Mesendoderm (in vitro differentiated cells): ENCODE measurements at regions not wholly inside any gene's neighbourhood (a gene's known extent, or its start where the extent isn't known, plus 50 kb on each side); places are given as distances from the start of the nearest gene placed in this dataset.

ENCODE experiments used
- DNase-seq: peaks from one replicate; pipeline ENCODE4 v3.0.0; 2013
- H2AK5ac ChIP-seq: 2 replicates; pipeline ENCODE4 v1.6.1; 2013; ENCODE audit warnings: low read length, inconsistent platforms
- H2BK120ac ChIP-seq: 2 replicates; pipeline ENCODE4 v1.6.1; 2013; ENCODE audit warnings: low read depth, mild to moderate bottlenecking, low read length, moderate library complexity, mixed read lengths
- H2BK15ac ChIP-seq: replicated peaks from 2 replicates; pipeline ENCODE4 v1.6.1; 2013; ENCODE audit warnings: low read depth, mild to moderate bottlenecking, moderate library complexity
- H2BK5ac ChIP-seq: 2 replicates; pipeline ENCODE4 v1.6.1; 2013; ENCODE audit warnings: low read length, inconsistent platforms
- H3K18ac ChIP-seq: 2 replicates; pipeline ENCODE4 v1.6.1; 2013; ENCODE audit warnings: mild to moderate bottlenecking, low read length, mixed read lengths
- H3K23ac ChIP-seq: one replicate; pipeline ENCODE4 v1.6.1; 2013; ENCODE audit warnings: low read length
- H3K27ac ChIP-seq: 2 replicates; pipeline ENCODE4 v1.5.1; 2013; ENCODE audit warnings: low read depth, mild to moderate bottlenecking, inconsistent platforms, low read length, moderate library complexity
- H3K27me3 ChIP-seq: 2 replicates; pipeline ENCODE4 v1.6.1; 2013; ENCODE audit warnings: low read length, control low read depth, mild to moderate bottlenecking, inconsistent platforms; ENCODE audit not compliant: insufficient read depth, poor library complexity
- H3K36me3 ChIP-seq: 2 replicates; pipeline ENCODE4 v1.6.1; 2013; ENCODE audit warnings: low read length, inconsistent platforms; ENCODE audit not compliant: control insufficient read depth, insufficient read depth
- H3K4ac ChIP-seq: one replicate; pipeline ENCODE4 v1.6.1; 2013; ENCODE audit warnings: low read depth, mild to moderate bottlenecking, low read length, moderate library complexity
- H3K4me1 ChIP-seq: 2 replicates; pipeline ENCODE4 v1.6.1; 2013; ENCODE audit warnings: low read depth, low read length, inconsistent platforms; ENCODE audit not compliant: control insufficient read depth
- H3K4me2 ChIP-seq: 2 replicates; pipeline ENCODE4 v1.6.1; 2013; ENCODE audit warnings: low read length
- H3K4me3 ChIP-seq: 2 replicates; pipeline ENCODE4 v1.5.1; 2013; ENCODE audit warnings: mild to moderate bottlenecking, low read length
- H3K56ac ChIP-seq: one replicate; pipeline ENCODE4 v1.6.1; 2013; ENCODE audit warnings: low read length
- H3K79me1 ChIP-seq: 2 replicates; pipeline ENCODE4 v1.6.1; 2013; ENCODE audit warnings: low read length, inconsistent platforms
- H3K79me2 ChIP-seq: 2 replicates; pipeline ENCODE4 v1.6.1; 2013; ENCODE audit warnings: mild to moderate bottlenecking, low read length; ENCODE audit not compliant: control insufficient read depth, insufficient read depth
- H3K9ac ChIP-seq: 2 replicates; pipeline ENCODE4 v1.6.1; 2013; ENCODE audit warnings: low read length, inconsistent platforms
- H4K5ac ChIP-seq: one replicate; pipeline ENCODE4 v1.6.1; 2013; ENCODE audit warnings: low read length
- H4K8ac ChIP-seq: one replicate; pipeline ENCODE4 v1.6.1; 2013; ENCODE audit warnings: low read depth, mild to moderate bottlenecking, control low read depth, low read length, moderate library complexity
- WGBS: extraction: QIAGEN DNeasy Blood & Tissue Kit; methylation state at CpG from one replicate; pipeline ENCODE4 v1.1.7; 2013; ENCODE audit warnings: low lambda C conversion rate, missing lambda C conversion rate; ENCODE audit not compliant: insufficient coverage; ENCODE audit errors: extremely low coverage; 5-methylcytosine and 5-hydroxymethylcytosine counted together

DNA sequence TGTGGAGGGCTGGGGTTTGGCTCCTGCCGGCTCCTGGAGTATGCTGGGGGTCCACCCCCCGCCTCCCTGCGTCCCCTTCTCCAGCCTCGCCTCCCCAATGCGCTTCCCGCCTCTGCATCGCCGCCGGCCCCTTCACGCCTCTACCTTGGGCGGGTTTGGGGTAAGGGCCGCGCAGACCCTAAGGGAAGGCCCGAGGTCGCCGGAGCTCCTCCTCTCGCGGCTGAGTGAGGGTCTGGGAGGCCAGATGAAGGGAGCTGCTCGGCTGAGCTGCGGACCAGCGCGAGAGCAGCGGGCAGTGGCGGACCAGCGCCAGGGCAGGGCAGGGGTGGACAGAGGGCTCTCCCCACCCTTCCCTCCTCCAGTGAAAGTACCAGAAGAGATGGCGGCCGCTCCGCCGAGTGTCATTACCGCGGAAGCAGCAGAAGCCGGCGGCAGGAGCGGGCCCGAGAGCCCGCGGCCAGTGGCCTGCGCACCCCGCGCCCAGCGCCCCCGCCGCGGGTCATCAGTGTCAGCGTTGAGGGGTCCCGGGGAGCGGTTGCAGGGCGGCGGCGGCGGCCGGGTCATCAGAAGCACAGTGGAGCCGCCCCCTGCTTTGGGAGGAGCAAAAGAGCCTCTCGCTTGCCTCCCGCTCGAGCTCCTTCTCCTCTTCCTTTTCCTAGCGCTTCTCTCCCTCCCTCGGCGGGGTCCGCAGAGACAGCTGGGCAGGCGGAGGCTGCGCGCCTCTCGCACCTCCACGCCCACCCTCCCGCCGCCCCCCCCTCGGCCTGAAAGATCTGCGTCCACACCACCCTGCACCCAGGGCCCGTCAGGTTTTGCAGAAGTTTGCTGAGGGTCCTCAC is 255.6 kb upstream of the CADM1 start:
- no peaks in the 10 kb centered on the region for H3K36me3 ChIP-seq
- no peak overlapping the region for H4K8ac ChIP-seq
- H3K4me1 ChIP-seq: no peaks in the 10 kb centered on the region
- no peak overlapping the region for H3K4ac ChIP-seq
- peak overlapping the region; percentile 65 for H3K56ac ChIP-seq
- DNase-seq: peak; percentile 57
- H3K27ac ChIP-seq: no peak overlapping the region
- H3K79me1 ChIP-seq: no peaks in the 10 kb centered on the region
- H2BK120ac ChIP-seq: no peak overlapping the region
- WGBS: no CpG with 5 or more reads among the region's 70 CpGs
- no peak overlapping the region for H2AK5ac ChIP-seq
- peak overlapping the region; percentile 56 for H3K9ac ChIP-seq
- H3K4me2 ChIP-seq: peak overlapping the region; percentile 70
- H2BK5ac ChIP-seq: no peak overlapping the region
- no peak overlapping the region for H4K5ac ChIP-seq
- no peaks in the 10 kb centered on the region for H3K79me2 ChIP-seq
- peak overlapping the region; percentile 28 for H3K4me3 ChIP-seq
- H3K23ac ChIP-seq: no peak overlapping the region
- H2BK15ac ChIP-seq: no peak overlapping the region
- H3K18ac ChIP-seq: no peak overlapping the region
- peaks cover 8% of the 10 kb centered on the region for H3K27me3 ChIP-seq

DNA sequence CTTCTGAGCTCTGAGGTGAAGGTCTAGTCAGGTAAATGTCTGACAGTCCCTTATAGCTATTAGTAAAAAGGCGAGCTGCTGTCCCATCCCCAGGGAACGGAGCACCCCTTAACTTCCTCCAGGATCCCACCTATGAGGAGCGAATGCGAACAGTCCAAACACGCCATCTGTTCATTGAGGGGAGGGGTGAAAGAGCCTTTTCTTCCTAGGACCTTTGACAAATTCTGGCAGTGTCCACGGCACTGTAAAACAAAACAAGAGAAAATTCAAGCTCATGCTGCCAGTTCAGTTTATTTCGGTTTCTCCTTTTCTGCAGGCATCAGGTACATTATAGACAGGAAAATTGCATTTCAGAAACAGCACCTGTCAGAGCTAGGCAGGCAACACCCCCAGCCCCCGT is 253.8 kb upstream of the CADM1 start:
- Histone ChIP-seq H2AK5ac (no peak overlapping the region), H3K4me3 (no peak overlapping the region), H3K27ac (no peak overlapping the region), H3K56ac (no peak overlapping the region), H3K9ac (no peak overlapping the region), H3K18ac (no peak overlapping the region), H4K8ac (no peak overlapping the region), H3K79me2 (no peaks in the 10 kb centered on the region), H2BK15ac (no peak overlapping the region), H3K23ac (no peak overlapping the region), H2BK120ac (no peak overlapping the region), H2BK5ac (no peak overlapping the region), H3K79me1 (no peaks in the 10 kb centered on the region), H3K36me3 (no peaks in the 10 kb centered on the region), H3K4me1 (no peaks in the 10 kb centered on the region), H3K4ac (no peak overlapping the region), H3K27me3 (peaks cover 8% of the 10 kb centered on the region), H3K4me2 (no peak overlapping the region), H4K5ac (no peak overlapping the region)
- DNase-seq: no peak
- no CpG with 5 or more reads among the region's 8 CpGs for WGBS

DNA sequence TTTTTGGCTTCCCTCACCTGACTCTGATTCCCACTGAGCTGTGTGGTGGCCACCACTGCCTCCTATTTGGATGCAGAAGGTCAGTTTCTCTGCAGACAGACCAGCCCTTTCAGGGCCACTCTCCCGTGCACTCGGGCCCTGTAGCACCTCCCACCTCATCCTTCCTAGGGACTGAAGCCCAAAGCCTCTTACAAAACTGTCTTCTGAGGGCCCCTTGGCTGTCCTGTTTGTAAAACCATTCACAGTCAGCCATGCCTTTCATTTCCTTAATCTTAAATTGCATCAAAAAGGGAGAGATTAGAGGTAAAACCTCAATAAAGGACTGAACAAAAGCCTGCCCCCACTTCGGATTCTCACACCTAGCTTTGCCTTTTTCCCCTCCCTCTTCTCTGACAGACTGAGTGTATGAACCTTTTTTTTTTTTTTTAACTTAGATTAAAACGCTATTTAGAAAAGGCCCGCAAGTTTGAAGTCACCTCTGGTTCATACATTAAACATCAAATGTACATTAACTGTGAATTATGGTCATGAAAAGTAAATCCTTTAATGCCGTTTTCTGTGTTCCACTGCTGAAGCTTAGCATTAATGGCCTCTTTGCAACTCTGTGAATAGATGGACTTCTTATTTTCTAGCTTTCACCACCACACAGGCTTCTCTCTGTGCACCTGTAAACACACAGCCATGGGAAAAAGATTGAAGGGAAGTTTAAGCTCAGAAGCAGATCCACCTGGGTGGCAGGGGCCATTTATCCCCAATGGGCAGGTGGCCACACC is 247.2 kb upstream of the CADM1 start:
- no peak overlapping the region for H2BK5ac ChIP-seq
- no peak overlapping the region for H3K4me2 ChIP-seq
- H3K79me1 ChIP-seq: no peaks in the 10 kb centered on the region
- no peak overlapping the region for H4K8ac ChIP-seq
- no peak overlapping the region for H3K18ac ChIP-seq
- no peaks in the 10 kb centered on the region for H3K79me2 ChIP-seq
- H3K23ac ChIP-seq: no peak overlapping the region
- no peak overlapping the region for H4K5ac ChIP-seq
- H3K56ac ChIP-seq: no peak overlapping the region
- H3K4ac ChIP-seq: no peak overlapping the region
- H3K4me1 ChIP-seq: no peaks in the 10 kb centered on the region
- no CpG with 5 or more reads among the region's 6 CpGs for WGBS
- H2AK5ac ChIP-seq: no peak overlapping the region
- H3K36me3 ChIP-seq: no peaks in the 10 kb centered on the region
- no peak overlapping the region for H2BK15ac ChIP-seq
- H3K9ac ChIP-seq: no peak overlapping the region
- H2BK120ac ChIP-seq: no peak overlapping the region
- H3K4me3 ChIP-seq: no peak overlapping the region
- no peak for DNase-seq
- no peaks in the 10 kb centered on the region for H3K27me3 ChIP-seq
- no peak overlapping the region for H3K27ac ChIP-seq

DNA sequence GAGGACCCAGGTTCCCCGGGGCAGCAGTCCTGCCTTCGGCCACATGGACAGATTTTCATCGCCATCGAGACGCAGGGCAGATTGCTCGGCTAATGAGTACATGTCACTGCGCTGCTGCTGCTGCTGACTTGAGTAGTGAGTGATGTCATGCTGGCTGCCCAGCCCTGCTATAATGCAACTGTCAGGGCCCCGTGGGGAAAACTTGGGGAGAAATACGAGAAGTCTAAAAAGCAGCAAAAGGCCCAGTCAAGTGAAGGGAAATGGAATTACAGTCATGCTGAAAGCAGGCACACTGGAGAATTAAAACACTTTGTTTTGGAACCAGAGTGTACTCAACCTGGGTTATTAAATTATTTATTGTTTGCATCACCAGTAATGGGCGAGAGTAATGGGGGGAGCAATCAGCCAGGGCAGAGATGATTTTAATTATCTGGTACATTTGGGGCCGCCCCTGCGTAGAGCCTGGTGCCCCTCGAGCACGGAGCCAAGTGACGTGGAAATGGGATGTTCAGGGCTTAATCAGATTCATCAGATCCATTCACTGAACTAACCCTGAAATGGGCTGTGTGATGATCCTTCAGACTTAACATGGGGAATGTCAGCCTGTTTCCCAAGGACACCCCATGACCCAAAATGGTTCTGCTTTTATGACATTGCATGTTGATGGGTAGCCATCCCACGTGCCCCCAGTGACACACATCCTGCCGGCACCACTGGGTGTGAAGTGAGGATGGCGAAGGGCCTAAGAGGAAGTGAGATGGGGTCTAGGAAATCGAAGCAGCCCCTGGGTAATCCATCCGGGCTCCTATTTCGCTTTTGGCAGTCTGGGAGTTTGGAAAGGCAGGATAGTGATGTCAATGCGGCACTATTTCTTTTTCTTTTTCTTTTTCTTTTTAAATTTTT is 241.6 kb upstream of the CADM1 start:
- Histone ChIP-seq H2BK5ac (no peak overlapping the region), H3K18ac (no peak overlapping the region), H3K79me2 (no peaks in the 10 kb centered on the region), H3K4ac (no peak overlapping the region), H3K79me1 (no peaks in the 10 kb centered on the region), H3K27ac (no peak overlapping the region), H4K8ac (no peak overlapping the region), H3K9ac (no peak overlapping the region), H4K5ac (no peak overlapping the region), H3K23ac (no peak overlapping the region), H3K4me1 (no peaks in the 10 kb centered on the region), H3K4me2 (no peak overlapping the region), H3K27me3 (no peaks in the 10 kb centered on the region), H2BK120ac (no peak overlapping the region), H2AK5ac (no peak overlapping the region), H3K56ac (no peak overlapping the region), H2BK15ac (no peak overlapping the region), H3K36me3 (no peaks in the 10 kb centered on the region), H3K4me3 (no peak overlapping the region)
- WGBS: no CpG with 5 or more reads among the region's 22 CpGs
- DNase-seq: no peak

DNA sequence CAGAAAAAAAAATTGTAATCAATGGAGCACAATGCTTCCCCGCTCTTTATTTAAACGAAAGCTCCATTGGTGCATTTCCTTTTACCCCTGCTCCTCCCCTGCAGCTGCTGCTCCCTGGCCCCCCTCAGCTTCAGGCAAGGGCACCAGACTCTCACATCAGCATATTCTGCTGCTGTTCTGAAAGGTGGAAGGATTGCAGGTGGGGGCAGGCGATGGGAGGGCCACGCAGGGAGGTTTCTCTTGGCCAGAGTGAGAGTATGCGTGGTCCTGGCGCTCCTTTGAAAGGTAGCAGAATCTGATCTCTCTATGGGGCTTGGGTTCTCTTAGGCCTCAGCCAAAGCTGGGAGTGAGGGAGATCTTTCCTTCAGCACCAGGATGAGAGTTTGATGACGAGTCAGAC is 240.9 kb upstream of the CADM1 start:
- Histone ChIP-seq H3K56ac (no peak overlapping the region), H3K23ac (no peak overlapping the region), H3K36me3 (no peaks in the 10 kb centered on the region), H3K79me2 (no peaks in the 10 kb centered on the region), H3K4me2 (no peak overlapping the region), H2BK5ac (no peak overlapping the region), H4K8ac (no peak overlapping the region), H2BK120ac (no peak overlapping the region), H3K4me3 (no peak overlapping the region), H3K79me1 (no peaks in the 10 kb centered on the region), H3K9ac (no peak overlapping the region), H2BK15ac (no peak overlapping the region), H3K18ac (no peak overlapping the region), H3K27me3 (no peaks in the 10 kb centered on the region), H2AK5ac (no peak overlapping the region), H3K4me1 (no peaks in the 10 kb centered on the region), H3K27ac (no peak overlapping the region), H3K4ac (no peak overlapping the region), H4K5ac (no peak overlapping the region)
- WGBS: no CpG with 5 or more reads among the region's 7 CpGs
- DNase-seq: no peak
